HL-60/S4 treated with retinoic acid at 250 ng/mL for 4 days and 3 days (cell line): ENCODE measurements at regions not wholly inside any gene's neighbourhood (a gene's known extent, or its start where the extent isn't known, plus 50 kb on each side); places are given as distances from the start of the nearest gene placed in this dataset.

ENCODE experiments used
- in situ Hi-C: fragments of 300-500 bp; cut with MboI; formaldehyde crosslinking; loops from 2 replicates; pipeline ENCODE4 v1.7.0; 2022; ENCODE audit warnings: low sequenced_read_pairs

- in situ Hi-C loops, result no loop called here
Measured at GRCh38 chr14:98274596-98274995, 997.4 kb downstream of the BCL11B start.

DNA sequence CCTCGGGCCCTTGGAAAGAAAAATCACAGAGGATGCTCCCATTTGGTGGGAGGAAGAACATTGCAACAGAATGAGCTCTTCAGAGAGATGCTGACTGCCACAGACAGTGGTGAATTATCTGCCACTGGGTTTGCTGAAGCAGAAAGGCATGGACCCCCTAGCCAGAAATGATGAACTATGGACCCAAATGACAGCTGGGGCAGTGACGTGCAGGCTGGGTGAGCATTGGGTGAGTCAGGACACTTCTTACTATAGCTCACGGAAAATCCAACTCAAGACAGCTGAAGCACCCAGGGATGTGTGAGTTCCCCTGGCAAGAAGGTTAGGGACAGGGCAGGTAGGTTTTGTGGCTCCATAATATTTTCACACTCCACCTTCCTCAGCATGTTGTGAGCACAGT lies 993.2 kb downstream of the BCL11B start:
- in situ Hi-C loops, result no loop called here

GRCh38 chr14:98280436-98280835 lies 991.6 kb downstream of the BCL11B start:
- in situ Hi-C loops, result no loop called here

DNA sequence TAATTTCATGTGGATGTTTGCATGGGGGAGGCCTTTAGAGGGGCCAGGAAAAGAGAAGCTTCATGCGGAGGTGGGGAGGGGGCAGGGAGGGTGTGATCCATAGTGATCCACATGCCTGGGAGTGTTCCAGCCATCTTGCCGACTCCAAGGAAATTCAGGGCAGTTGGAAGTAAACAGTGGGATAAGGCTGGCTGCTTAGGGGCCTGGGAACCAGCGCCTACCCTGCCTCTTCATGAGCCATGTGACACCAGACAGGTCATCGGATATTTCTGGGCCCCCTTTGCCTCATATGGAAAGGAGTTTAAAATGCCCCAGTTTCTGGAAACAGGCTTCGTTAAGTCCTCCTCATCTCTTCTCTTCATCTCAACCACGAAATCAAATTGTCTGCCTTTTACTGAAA lies 983.2 kb downstream of the BCL11B start:
- in situ Hi-C loops, result no loop called here

GRCh38 chr14:98290596-98290995 lies 981.4 kb downstream of the BCL11B start:
- in situ Hi-C loops, result no loop called here

DNA sequence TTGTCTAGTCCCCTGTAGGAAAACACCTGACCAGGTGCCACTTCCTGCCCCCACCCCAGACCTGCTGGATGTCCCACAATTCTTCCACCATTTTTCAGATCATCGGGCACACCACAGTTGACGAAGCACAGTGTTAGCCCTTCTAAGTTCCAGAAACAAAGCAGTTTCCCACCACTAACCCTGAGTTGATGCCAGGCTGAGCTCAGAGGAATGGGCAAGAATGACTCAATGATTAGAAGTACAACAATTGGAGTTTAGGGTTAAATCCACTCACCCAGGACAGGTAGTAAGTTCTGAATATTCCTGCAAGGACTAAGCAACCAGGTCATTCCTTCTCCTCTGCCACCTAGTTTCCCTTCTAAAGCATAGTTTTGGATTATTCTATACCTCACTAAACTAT lies 979.8 kb downstream of the BCL11B start:
- in situ Hi-C loops, result no loop called here

DNA sequence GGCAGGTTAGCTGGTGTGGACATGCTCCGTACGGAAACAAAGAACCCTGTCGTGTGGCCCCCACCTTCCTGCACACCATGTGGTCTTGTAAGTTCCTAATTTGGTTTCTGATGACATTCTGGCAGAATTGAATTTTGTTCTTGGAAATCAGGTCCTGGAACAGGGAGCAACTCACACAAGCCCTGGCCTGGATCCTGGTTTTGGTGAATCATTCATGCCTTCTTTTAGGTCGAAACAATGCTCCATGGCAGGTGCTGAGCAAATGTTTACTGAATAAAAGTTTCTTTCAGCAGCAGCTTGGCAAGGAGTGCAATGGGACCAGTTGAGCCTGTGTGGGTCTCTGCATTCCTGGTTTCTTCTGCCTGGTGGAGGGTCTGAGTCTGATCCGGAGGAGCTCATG lies 978.4 kb downstream of the BCL11B start:
- in situ Hi-C loops, result no loop called here

GRCh38 chr14:98296895-98297294 lies 975.1 kb downstream of the BCL11B start:
- in situ Hi-C loops, result no loop called here

DNA sequence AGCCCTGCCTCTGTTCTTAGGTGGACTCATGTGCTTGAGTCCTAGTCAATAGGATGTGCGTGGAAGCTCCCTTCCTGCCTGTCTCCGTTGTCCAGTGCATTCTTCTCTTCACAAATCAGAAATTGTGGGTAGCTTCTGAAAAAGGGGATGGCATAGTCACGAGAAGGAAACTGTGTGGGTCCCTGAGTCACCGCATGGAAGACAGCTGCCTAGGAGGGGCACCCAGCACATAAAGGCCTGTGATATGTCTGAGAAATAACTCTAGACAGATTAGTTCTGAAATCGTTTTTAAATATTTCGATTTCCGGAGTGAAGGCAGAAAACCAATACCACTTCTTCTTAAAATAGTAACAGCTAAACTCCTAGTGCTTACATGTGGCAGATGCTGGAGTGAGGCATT lies 974.4 kb downstream of the BCL11B start:
- in situ Hi-C loops, result no loop called here

DNA sequence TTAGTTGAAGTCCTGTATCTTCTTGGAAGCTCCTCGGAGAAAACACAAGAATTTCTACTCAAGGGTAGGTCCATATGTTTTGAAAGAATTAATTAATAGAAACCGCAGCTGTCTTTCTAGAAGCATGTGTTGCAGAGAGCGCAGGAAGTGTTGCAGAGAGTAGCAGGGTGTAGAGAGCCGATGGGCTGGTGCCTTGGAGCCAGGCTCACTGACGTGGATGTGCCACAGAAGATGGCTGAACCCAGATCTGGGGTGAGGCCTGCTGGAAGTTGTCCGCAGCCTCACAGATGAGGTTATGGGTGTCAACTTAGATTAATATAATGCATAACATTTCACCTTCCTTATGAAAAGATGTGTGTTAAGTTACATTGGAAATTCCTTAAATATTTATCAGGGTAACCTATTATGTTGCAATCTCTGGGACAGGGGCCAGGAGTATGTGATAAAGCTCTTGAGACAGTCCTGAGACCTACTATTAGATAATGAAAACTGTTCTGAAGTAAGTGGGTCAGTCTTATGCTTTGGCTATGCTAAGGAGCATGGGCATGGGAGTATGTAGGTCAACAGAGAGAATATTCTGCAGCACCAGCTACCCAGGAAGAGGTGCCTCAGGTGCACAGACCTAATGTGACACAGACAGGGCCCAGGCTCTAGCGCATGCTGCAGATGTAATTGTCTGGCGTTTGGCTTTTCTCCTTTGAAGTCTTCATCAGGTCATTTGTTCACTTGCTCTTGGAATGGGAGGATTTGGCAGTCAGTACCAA lies 973.3 kb downstream of the BCL11B start:
- in situ Hi-C loops, result no loop called here

- in situ Hi-C loops, result no loop called here
Measured at GRCh38 chr14:98301681-98302080, 970.3 kb downstream of the BCL11B start.

DNA sequence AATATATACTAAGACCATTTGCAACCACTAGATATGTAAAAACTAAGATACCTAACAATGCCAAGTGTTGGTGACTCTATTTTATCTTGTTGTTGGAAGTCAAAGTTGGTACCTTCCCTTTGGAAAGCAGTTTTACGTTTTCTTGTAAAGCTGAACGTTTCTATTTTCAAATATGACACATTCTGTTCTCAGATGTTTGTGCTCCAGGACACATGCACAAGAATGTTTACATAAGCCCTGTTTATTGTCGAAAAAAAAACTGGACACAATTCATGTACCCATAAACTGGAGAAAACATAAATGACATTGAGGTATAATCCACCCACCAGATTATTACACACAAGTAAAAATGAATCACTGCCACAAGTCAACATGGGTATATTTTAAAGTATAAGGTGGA lies 967.4 kb downstream of the BCL11B start:
- in situ Hi-C loops, result no loop called here

- in situ Hi-C loops, result no loop called here
Measured at GRCh38 chr14:98309591-98309990, 962.4 kb downstream of the BCL11B start.

- in situ Hi-C loops, result no loop called here
Measured at GRCh38 chr14:98312006-98312405, 960.0 kb downstream of the BCL11B start.

GRCh38 chr14:98321841-98322240 lies 950.2 kb downstream of the BCL11B start:
- in situ Hi-C loops, result no loop called here

DNA sequence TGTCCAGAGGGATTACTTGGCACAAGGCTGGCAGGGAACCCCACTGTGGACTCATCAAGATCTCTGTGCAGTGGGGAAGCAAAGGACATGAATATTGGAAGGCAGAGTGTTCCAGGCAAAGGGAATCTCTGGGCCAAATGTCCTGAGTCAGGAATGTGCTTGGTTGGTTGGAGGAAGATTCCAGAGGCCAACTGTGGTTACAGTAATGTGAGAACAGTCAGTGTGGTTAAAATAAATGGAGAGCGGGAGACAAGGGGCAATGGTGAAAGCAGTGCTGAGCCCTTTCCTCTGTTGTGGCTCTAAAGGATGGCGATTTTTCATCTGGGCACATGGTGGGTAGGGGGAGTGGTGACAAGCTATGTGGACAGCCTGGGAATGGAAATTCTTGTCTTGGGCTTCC lies 948.2 kb downstream of the BCL11B start:
- in situ Hi-C loops, result no loop called here

DNA sequence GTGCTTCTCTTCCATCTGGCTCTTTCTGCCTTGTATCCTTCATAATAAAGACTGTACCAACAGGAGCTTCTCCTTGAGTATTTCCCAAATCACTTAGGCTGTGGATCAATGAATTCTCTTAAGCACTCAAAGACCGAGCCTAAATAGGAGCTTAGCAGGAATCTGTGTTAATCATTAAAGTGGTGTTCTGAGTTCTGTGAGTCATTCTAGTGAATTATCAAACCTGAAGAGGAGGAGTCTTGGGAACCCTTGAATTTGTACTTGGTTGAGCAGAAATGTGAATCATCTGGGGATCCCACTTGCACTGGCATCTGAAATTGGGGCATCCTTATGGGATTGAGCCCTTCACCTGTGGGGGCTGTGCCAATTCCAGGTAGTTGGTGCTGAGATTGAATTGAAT lies 946.2 kb downstream of the BCL11B start:
- in situ Hi-C loops, result no loop called here

DNA sequence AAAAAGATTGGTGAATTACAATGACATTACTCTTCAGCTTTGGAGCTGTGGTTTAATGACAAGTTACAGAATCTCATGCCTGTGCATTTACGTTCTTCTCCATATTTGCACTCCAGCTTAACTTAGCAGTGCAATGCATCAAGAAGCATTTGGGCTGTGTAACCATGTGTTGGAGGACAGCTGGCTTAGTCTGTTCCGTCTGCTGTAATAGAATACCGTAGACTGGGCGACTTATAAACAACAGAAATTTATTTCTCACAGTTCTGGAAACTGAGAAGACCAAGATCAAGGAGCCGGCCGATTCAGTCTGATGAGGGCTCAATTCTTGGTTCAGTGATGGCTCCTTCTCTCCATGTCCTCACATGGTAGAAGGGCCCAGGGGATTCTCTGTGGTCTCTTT lies 943.5 kb downstream of the BCL11B start:
- in situ Hi-C loops, result no loop called here

DNA sequence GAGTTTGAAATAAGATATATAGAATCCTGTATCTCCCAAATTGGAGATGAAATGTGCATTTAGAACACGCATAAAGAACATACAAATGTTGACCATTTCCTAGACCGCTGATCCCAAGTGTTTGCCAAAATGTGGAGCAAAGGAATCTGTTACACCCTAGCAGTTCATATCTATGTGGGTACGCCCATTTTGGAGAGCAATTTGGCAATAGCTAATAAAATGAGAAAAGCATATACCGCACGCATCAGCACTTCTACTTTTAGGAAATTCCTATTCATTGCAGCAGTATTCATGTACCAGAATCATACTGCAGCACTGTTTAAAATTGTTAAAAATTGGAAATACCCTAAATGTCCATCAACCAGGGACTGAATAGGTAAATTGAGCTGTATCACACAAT lies 937.8 kb downstream of the BCL11B start:
- in situ Hi-C loops, result no loop called here

DNA sequence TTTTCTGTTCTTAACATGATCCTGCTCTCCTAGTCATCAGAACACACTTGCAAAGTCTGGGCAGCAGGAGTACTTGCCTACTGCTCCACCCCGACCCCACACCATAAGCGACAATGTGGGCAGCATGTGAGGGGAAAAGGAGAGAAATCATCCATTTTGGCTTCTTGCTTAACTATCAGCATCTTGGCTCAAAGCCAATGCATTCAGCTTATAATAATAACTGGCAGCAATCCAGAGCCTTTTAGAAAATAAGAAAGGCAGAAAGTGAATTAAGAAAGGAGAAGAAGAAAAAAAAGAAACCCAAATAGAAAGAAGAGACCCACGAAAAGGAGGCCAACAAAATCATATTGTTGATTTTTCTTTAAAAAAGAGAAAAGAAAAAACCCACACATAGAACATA lies 930.8 kb downstream of the BCL11B start:
- in situ Hi-C loops, result no loop called here

DNA sequence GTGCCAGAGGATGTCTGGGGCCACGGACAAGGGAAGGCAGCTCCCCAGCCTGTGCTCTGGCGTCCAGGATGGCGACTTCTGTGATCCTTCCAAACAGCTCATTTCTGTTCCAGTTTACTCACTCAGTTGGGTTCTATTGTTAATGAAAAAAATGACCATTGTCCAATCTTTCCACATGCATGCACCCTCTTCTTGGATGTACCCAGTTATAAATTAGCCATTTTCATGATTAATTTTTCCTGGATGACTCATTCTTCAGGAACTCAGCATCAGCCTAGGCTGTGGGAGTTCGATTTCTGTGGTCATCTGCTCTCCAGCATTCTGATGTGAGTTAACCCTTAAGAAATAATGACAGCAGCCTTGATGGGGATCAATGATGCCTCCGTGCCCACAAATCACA lies 926.8 kb downstream of the BCL11B start:
- in situ Hi-C loops, result no loop called here

GRCh38 chr14:98347686-98348085 lies 924.3 kb downstream of the BCL11B start:
- in situ Hi-C loops, result no loop called here

DNA sequence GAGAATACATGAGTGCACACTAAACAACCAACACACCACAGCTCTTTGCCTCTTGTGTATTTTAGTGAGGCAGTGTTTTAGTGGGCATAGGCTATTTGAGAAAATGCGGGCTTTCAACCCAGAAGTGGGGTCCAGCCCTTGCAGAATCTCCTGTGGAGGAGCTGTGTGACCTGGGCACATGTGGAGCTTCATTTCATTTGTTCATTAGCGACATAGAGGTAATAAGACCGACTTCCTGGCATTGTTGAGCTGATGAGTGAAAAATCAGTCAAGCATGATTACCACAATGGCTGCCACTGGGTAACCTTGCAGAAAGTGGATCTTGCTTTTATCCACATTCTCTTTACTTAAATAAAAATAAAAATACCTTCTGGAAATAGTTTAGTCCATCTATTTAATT lies 923.5 kb downstream of the BCL11B start:
- in situ Hi-C loops, result no loop called here
